GM18505 (cell line): ENCODE measurements at regions not wholly inside any gene's neighbourhood (a gene's known extent, or its start where the extent isn't known, plus 50 kb on each side); places are given as distances from the start of the nearest gene placed in this dataset.
"Not testable (repeated sequence)": the region's sequence is repeated elsewhere in the genome, so short reads cannot be mapped to it uniquely, and the experiment has no call there.

Experiments used
- ATAC-seq: cut with Tn5 transposase; IDR thresholded peaks from one replicate; pipeline ENCODE4 v1.9.1; 2021; ENCODE audit not compliant: unreplicated experiment
- POLR2A ChIP-seq: IDR thresholded peaks from 4 replicates; pipeline ENCODE4 v1.6.1; 2011; ENCODE audit warnings: borderline replicate concordance; ENCODE audit not compliant: insufficient read depth, insufficient read length; ENCODE audit errors: extremely low read depth

DNA sequence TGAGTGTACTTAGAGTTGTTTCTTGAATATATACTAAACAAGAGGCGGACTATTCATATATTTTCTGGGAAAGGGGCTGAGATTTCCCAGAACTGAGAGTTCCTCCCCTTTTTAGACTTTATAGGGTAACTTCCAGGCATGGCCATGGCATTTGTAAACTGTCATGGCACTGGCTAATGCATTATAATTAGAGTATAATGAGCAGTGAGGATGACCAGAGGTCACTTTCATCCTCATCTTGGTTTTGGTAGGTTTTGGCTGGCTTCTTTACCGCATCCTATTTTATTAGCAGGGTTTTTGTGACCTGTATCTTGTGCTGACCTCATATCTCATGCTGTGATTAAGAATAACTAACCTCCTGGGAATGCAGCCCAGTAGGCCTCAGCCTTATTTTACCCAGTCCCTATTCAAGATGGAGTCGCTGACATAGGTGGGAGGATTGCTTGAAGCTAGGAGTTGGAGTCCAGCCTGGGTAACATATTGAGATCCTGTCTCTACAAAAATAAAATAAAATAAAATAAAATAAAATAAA lies 91.4 kb downstream of the MOBP start:
- no peak for ATAC-seq
- no peak for TF ChIP-seq POLR2A

DNA sequence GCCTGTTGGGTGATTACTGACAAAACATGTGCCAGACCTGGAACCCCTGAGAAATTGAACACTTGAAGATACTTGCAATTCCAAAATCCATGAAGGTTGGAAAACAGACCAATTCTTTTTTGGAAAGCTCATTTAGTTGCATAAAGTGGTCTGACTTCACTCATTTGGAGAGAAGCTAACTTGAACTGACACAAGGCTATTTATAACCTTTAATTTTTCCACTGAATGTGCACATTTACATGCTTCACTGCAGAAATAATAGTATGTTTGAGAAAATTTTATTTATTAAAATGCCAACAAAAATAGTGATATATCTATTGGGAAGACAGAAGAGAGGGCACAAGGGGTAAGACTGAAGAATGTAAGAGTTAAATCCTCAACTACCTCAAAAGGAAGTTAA lies 92.1 kb downstream of the MOBP start:
- TF ChIP-seq POLR2A: no peak
- ATAC-seq: no peak

DNA sequence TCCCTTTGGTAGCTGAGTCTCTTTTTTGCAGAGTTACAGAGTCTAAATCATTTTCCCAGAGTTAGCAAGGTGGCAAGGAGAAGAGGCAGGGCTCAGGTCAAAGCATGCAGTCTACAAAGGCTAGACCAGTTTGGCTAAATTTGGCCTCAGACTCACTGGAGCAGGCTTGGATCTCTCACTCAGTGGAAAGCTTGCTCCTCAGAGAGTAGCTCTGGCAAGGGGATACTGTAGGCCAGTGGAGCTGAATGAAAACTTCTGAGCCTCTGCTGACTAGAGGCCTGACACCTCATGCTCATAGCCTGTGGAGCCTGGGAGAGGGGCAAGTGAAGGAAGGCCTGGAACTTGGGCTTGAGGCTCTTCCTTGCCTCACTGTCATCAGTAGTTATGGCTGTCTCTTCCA lies 101.0 kb downstream of the MOBP start:
- no peak for ATAC-seq
- no peak for TF ChIP-seq POLR2A

DNA sequence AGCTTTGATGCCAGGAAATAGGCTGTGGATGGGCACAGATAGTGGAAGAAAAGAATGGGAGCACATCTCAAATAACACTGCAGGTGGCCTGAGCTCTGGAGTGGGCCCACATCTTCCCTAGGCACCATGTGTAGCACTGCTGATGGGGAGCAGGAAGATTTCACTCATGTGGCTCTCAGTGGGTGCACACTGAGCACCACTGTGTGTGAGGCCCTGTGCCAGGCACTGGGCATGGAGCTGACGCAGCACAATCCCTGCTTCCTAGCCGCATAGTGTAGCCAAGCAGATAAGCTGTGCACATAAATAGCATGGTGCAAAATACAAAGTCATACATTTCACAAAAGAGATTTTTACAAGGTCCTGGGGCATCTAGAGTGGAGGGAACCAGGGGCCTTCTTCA lies 101.6 kb downstream of the MOBP start:
- ATAC-seq: no peak
- TF ChIP-seq POLR2A: no peak

DNA sequence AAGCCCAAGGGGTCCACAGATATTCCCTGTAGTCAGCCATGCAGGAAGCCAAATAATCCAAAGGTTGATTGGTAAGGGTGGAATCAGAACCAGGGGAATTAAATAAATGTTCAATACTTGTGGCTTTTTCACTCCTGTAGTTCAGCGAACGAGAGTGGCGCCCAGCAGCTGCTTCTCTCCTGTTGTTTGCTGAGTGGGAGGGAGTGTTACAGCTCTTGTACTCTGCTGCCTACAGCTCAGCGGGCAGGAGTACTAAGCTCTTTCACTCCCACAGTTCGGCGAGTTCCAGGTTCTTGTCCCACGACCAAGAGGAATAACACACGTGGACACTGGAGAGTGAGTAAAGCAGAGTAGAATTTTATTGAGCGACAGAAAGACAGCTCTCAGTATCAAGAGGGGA lies 105.9 kb downstream of the MOBP start:
- ATAC-seq: no peak
- no peak for TF ChIP-seq POLR2A

DNA sequence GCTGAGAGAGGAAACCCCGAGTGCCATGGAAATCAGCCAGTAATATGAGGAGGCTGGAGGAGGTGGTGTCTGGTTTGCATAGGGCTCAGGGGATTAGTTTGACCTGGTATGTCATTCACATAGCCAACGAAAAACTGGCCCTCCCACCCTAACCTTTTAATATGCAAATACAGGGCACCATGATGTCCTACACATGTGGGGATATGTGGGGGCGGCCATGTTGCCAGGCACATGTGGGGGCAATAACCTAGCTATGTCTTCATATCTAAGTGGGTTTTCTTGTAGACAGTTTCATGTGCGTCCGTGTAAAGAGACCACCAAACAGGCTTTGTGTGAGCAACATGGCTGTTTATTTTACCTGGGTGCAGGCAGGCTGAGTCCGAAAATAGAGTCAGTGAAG lies 110.1 kb downstream of the MOBP start:
- TF ChIP-seq POLR2A: no peak
- ATAC-seq: no peak

DNA sequence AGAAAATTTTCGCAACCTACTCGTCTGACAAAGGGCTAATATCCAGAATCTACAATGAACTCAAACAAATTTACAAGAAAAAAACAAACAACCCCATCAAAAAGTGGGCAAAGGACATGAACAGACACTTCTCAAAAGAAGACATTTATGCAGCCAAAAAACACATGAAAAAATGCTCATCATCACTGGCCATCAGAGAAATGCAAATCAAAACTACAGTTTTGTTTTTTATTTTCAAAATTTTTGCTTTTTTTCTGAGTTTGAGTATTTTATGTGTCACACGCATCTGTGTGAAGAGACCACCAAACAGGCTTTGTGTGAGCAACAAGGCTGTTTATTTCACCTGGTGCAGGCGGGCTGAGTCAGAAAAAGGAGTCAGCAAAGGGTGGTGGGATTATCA lies 118.7 kb downstream of the MOBP start:
- not testable (repeated sequence) for ATAC-seq

DNA sequence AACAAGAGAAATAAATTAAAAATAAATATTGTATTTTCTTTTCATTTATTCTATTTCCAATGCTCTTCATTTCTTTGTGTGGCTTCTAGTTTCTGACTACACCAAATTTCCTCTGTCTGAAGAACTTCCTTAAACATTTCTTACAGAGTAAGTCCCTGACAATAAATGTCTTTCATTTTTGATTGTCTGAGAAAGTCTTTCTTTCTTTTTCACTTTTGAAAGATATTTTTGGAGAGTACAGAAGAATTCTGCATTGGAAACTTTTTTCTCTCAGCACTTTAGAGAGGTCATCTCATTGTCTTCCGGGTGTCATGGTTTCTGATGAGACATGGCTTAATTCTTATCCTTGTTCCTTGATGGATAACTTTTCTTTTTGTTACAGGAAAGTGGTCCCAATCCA lies 119.6 kb downstream of the MOBP start:
- no peak for TF ChIP-seq POLR2A
- ATAC-seq: no peak

DNA sequence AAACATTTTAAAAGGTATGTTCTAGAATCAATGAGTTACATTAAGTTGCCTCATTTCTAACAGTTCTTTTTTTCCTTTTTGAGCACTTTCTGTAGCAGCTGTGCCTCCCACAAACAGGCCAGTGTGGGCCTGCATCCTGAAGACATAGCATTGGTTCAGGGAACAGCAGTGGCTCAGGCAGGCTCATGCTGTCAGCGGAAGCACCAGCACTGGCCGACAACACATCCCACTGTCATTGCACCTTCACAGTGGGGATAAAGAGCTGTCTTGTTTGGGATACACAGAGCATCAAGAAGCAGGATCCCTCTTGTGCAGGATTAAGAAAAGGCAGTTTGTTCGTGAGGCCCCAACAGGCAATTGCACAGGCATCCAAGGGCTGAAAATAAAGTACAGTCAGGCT lies 123.3 kb downstream of the MOBP start:
- no peak for TF ChIP-seq POLR2A
- ATAC-seq: no peak

DNA sequence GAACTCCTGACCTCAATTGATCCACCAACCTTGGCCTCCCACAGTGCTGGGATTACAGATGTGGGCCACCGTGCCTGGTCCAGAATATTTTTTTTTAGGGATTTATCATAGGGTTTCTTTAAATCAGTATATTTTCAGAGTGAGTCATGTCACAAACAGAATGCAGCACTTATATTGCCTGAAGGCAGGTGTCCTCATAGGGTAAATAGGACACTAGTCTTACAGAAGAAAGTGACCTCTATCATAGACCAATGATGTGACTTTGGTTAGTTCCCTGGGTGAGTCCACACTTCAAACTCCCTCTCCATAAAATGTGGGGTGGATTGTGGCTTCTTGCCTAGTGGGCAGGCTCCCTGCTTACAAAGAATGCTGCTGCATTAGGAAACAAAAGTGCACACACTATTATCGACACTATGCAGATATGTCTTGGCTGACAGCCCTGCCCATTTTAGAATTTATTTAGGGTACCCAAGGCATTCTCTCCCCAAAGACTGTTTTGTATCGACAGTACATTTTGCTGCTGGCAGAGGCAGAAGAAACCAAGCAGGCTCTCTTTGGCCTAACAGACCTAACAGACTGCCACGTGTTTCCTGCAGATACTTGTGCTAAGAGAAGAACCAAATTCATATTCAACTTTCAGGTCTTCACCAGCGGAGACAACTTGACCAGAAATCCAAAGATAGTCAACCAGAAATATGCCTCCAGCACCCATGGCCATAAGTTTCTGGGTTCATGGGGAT lies 125.0 kb downstream of the MOBP start:
- TF ChIP-seq POLR2A: no peak
- no peak for ATAC-seq

DNA sequence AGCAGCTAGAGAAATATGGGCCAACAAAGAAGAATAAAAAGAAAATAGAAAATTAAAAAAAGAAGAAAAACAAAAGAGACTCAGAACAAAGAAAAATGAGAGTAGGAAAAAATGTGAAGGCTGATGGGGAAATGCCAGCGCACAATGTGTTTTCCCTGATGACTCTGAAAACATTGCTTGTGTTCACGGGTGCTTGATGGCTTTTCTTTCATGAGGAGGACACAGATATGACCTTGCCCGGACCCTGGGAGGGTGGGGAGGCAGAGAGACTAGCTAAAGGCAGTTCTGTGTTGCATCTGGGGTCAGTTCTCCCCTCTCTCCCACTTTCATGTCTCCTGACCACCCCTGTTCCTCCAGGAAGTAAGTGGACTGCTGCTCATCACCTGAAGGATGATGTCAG lies 125.9 kb downstream of the MOBP start:
- no peak for ATAC-seq
- no peak for TF ChIP-seq POLR2A

DNA sequence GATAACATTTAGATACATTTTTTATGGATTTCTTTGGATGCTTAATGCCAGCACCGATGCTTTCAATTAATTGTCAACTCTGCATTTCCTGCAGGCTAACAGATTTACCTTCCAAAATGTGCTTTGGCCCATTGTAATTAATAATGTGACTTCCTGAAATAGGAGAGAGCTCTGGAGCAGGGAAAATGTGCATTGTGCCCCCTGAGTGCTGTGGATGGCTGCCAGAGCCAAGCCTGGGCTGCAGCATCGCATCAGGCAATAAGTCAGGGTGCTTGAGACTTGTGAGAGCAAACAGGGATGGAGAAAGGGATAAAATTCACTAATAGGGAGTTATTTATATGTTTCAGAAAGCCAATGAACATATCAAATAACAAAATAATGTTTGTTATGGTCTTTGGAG lies 133.8 kb downstream of the MOBP start:
- no peak for ATAC-seq
- no peak for TF ChIP-seq POLR2A

DNA sequence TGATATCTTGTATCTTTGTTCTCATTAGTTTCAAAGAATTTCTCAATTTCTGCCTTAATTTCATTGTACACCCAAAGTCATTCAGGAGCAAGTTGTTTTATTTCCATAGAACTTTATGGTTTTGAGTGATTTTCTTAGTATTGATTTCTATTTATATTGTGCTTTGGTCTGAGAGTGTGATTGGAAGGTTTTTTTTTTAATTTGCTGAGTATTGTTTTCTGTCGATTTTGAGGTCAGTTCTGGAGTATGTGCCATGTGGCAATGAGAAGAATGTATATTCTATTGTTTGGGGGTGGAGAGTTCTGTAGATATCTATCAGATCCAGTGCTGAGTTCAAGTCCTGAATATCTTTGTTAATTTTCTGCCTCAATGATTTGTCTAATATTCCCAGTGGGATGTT lies 138.4 kb downstream of the MOBP start:
- no peak for ATAC-seq
- TF ChIP-seq POLR2A: no peak

DNA sequence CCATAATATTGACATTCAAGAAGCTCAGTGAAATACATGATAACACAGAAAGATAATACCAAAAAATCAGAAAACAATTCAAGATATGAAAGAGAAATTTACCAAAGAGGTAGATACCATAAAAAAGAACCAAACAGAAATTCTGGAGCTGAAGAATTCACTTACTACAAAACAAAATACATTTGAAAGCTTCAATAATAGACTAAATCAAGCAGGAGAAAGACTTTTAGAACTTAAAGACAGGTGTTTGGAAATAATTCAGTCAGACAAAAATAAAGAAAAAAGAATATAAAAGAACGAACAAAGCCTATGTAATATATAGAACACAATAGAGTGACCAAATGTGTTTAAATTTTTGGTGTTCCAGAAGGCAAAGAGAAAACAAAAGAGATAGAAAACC lies 158.7 kb downstream of the MOBP start:
- ATAC-seq: no peak
- no peak for TF ChIP-seq POLR2A

DNA sequence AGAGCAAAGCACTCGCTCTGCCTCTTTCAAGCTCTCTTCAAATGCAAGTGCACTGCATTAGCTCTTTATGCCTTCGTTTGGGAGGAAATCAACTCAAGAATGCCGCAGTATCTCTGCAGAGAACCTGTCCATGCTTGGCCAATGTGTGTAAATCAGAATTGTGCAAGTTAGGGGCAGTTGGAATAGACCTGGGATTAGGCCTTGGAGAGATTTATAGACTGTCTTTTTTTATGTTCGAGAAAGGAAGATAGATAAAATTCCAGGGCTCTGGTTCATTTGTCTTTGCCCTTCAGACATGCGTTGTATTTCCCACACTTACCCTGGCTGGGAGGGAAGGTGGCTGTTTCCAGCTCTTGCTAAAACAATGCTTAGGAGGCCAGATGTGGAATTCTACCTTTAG lies 163.7 kb downstream of the MOBP start:
- TF ChIP-seq POLR2A: no peak
- ATAC-seq: no peak
